Stimulated activated CD4-positive, alpha-beta T cell treated with anti-CD3 and anti-CD28 coated beads, Interleukin-15, amount 100 ng/mL, for 48 hours (primary cell): ENCODE measurements at regions not wholly inside any gene's neighbourhood (a gene's known extent, or its start where the extent isn't known, plus 50 kb on each side); places are given as distances from the start of the nearest gene placed in this dataset.
"Not testable (repeated sequence)": the region's sequence is repeated elsewhere in the genome, so short reads cannot be mapped to it uniquely, and the experiment has no call there.

ENCODE experiments used
- DNase-seq, 2 donors: peaks; one replicate each; pipeline ENCODE4 v3.0.0-alpha.2; 2020; ENCODE audit warnings: low read depth in 2 of 2

GRCh38 chrX:39472161-39472560 lies 625.6 kb downstream of the BCOR start:
- no peak for DNase-seq

DNA sequence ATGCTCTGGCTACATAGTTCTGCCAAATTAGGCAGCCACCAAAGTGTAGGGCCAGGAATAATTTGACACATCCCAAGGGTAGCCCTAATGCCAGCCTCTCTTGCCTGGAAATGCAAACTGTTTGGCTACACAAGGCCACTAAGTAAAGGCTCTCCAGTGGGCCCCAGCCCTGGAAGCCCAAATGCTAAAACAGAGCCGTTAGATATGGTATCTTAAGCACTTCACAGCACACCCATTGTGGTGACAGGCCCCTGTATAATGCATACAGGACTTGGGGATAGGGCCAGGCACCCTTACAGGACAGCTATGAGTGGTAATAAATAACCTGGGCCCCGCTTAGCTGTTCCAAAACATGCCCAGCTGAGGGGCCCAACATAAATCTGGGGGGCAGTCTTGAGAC lies 623.9 kb downstream of the BCOR start:
- no peak for DNase-seq

DNA sequence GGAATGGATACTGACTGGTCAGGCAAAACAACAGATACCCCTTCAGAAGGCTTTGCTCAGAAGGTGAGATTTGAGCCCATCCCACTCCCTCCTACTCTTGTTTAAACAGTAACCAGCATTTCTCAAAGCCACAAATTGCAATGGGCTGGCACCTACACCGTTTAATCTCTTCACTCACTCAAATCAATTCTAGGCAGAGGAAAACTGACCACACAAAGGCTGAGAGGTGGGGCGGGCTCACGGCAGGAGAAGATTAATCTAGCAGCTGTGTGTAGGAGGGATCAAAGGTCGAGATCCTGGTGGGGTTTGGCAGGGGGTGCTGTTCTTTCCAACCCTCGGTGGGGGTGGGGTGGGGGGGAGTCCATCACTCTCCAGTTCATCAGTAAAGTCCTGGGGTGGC lies 622.4 kb downstream of the BCOR start:
- DNase-seq: no peak

DNA sequence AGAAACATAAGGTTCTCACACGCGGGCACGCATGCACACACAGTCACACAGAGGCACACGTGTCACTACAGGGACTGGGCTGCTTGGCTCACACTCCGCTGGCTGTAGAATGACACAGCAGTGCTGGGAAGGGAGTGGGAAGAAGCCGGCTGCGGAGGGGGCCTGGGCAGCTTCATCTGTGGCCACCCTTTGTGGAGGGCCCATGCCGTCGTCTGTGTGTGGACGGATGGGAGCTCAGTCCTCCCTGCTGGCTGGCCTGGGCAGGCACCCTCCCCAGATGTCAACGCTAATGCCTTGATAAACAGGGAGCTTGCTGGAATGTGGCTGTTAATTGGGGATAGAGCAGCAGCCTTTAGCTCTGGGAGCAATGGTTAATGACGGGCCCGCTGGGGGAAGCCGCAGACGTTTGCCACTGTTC lies 621.1 kb downstream of the BCOR start:
- DNase-seq: no peak

- no peak for DNase-seq
These were observed 620.6 kb downstream of the BCOR start for GRCh38 chrX:39477031-39477761.

DNA sequence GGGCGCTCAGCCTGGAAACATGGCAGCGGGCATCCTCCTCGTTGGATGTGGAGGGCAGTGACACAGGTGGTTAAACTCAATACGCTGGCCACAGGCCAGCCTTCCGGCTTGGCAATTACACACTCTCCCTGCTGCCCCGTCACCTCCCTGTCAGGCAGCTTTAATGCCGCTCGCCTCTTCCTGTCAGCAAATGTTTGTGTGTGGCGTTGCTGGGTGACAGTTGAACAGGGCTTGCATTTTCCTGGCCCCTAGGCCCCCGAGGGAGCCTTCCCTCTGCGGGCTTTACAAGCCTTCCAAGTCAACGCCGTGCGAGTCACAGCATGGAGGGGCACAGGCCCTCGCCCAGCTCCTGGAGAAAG lies 620.0 kb downstream of the BCOR start:
- DNase-seq: no peak

GRCh38 chrX:39479856-39480255 lies 617.9 kb downstream of the BCOR start:
- no peak for DNase-seq

GRCh38 chrX:39480963-39481362 lies 616.8 kb downstream of the BCOR start:
- no peak for DNase-seq

GRCh38 chrX:39481621-39482020 lies 616.1 kb downstream of the BCOR start:
- DNase-seq: no peak

DNA sequence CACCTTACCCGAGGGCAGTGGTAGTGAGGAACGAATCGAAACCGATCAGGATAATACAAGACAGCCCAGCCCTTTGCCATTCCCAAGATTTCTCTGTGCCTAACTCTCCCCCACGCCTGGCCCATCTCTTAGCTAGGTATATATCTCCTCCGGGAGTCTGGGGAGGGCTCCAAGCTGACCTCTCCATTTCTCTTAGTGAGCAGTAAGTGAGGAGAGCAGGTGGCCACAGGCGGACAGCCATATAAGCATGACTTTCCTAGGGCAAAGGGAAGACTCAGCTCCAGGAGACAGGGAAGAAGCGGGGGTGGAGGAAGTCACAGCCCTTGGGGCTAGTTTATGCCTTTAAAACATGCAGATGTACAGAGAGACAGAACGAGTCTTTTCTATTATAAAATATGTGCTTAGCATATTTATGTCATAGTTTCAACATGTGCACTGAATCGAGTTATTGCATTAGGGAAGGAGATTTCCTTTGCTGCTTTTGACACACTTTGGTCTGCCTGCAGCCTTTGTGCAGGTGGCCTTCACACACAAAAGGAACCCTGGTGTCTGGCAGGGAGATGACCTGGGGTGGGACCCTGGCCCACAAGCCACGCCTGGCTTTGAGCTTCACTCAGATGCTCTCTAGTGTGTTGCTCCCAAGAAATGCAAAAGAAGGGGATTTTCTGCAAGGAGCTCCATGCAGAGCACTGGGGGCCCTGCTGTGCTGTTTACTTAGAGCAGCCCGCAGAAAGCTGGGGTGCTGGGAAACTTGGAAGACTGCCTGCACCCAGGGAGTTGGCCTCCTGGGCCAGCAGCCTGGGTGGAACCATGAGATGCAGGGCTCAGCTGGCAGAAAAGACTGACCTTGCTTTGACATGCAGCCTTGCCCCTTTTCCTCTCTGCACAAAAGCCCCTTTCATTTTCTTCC lies 613.3 kb downstream of the BCOR start:
- no peak for DNase-seq

GRCh38 chrX:39487166-39487968 lies 610.4 kb downstream of the BCOR start:
- no peak for DNase-seq

- DNase-seq: no peak
These were observed 609.8 kb downstream of the BCOR start for GRCh38 chrX:39487969-39488330.

DNA sequence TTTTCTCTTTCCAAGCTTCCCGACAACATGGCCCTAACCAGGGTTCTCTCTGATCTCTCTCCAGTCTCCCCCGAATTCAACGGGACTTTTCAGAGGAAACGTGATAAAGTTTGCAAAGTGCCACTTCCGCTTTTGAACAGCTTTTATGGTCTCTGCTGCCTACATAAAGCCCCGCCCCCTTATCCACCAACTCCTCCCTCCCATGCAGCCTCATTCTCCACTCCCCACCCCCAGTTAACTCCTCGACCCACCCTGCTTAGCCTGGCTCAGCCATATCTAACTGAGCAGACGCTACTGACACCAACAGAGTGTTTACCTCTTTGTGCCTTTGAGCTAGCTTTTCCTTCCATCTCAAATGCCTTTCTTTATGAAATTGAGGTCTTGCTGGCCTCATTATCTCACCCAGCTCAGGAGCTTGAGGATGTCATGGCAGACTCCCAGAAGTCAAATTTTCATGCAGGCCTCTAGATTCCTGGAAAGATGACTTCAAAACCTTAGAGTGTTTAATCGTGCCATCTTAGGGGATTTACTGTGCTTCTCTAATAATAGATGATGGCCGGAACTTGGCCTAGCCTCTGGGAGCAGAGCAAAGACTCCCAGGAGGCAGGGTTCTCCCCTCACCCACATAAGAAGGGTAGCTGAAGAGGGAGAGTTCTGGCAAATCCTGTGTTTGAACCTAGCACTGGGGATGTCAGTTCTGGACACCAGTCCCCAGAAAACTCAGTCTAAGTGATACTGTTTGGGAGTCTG lies 606.0 kb downstream of the BCOR start:
- DNase-seq: peak; percentile 36 to 50

DNA sequence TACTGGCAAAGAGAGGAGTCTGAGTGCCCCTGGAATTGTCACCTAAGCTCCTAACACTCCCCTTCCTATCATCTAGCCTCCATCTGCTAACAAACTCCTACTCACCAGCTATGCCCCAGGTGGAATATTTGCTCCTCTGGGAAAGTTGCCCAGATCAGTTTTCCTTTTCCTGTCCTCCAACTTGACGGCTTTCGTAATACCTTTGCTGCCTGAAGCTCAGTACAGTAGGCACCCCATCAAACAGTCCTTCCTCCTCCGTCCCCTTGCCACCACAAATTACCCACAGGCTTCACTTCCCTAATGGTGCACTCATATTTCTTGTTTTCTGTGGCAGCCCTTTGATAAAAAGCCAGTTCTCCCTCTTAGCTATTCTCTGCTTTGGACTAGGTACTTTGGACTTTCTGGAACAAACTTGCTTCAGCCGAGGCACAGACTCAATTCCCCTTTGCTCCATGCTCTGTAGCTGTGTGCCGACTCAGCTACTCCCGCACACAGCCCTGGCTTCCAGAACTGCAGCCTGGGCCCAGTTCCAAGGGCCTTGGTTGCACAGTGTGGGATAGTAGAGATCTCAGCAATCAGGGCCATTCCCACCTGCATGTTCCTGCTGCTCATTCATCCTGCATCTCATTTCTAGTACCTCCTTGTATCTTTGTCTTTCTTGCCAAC lies 605.1 kb downstream of the BCOR start:
- no peak for DNase-seq

DNA sequence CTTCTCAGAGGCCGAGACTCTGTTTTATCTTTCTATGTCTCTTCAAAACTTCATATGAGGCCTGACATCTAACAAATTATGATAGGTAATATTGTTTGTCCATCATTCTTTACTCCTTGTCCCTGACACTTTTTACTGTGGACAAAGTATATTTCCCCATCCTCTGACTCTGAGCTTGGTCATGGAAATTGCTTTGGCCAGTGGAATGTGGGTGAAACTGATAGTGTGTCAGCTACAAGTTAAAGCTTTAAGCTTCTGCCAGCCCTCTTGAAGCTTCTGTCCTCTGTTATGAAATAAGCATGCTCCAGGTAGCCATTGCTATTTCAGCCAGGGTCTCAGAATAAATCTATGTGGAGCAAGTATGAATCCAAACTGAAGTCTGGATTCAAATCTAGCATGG lies 604.6 kb downstream of the BCOR start:
- no peak for DNase-seq

- DNase-seq: not testable (repeated sequence)
These were observed 600.6 kb downstream of the BCOR start for GRCh38 chrX:39497117-39497516.

- DNase-seq: no peak
These were observed 600.0 kb downstream of the BCOR start for GRCh38 chrX:39497702-39498265.

DNA sequence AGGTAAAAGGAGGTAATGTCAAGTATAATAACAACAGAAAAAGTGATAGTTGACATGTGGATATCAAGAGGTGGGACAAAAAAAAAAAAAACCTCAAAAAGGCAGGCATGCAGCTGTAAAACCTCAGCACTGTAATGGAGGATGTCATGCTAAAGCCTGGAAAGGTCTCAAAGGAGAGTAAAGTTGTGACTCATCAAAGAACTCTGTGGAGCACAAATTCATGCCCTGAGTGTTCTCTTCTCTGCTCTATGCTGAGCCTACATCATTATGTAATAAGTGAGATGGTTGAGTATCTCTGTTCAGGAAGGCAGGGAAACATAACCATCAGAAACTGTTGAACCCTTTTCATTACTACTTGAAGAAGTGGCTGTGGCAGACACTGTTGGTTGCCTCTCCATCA lies 597.8 kb downstream of the BCOR start:
- DNase-seq: no peak

GRCh38 chrX:39501822-39502221 lies 595.9 kb downstream of the BCOR start:
- no peak for DNase-seq

DNA sequence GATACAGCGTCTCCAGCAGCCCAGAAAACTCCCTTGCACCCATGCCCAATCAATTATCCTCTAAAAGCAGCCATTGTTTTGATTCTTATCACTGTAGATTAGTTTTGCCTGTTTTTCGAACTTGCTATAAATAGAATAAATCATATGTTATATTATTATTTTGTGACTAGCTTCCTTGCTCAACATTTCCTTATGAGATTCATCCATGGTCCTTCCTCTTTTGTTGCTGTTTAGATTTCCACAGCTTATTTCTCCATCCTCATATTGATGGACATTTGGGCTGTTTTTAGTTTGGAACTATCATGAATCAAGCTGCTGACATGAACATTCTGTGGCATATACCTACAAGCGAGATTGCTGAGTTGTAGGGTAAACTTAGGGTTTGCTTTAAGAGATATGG lies 595.3 kb downstream of the BCOR start:
- no peak for DNase-seq

GRCh38 chrX:39504227-39504626 lies 593.5 kb downstream of the BCOR start:
- no peak for DNase-seq
